GM18507 (cell line): ENCODE measurements at regions not wholly inside any gene's neighbourhood (a gene's known extent, or its start where the extent isn't known, plus 50 kb on each side); places are given as distances from the start of the nearest gene placed in this dataset.
"Not testable (repeated sequence)": the region's sequence is repeated elsewhere in the genome, so short reads cannot be mapped to it uniquely, and the experiment has no call there.

Source experiments
- DNase-seq: peaks from one replicate; pipeline ENCODE4 v3.0.0; 2011; ENCODE audit warnings: low read depth; ENCODE audit not compliant: insufficient read length; ENCODE audit errors: extremely low spot score
- FAIRE-seq: peaks from 2 replicates; lab custom pipeline; 2011; peaks lifted over from hg19 to GRCh38; lab: Jason Lieb, UNC

- no peak for FAIRE-seq
Observed at GRCh38 chr9:22170556-22170955, 161.5 kb upstream of the CDKN2B start.

GRCh38 chr9:22170990-22171670, 162.0 kb upstream of the CDKN2B start:
- FAIRE-seq: peak; percentile 46
- no peak for DNase-seq

More at GRCh38 chr9:22170556-22170955, 161.5 kb upstream of the CDKN2B start:
- no peak for DNase-seq

- DNase-seq (no peak), FAIRE-seq (no peak)
Observed at GRCh38 chr9:22171691-22172090, 162.6 kb upstream of the CDKN2B start.

GRCh38 chr9:22173908-22174307, 164.8 kb upstream of the CDKN2B start:
- FAIRE-seq: no peak
- DNase-seq: no peak

- FAIRE-seq (peak; percentile 26), DNase-seq (no peak)
Observed at GRCh38 chr9:22175972-22176545, 167.0 kb upstream of the CDKN2B start.

GRCh38 chr9:22181021-22181420, 171.9 kb upstream of the CDKN2B start:
- DNase-seq, FAIRE-seq: not testable (repeated sequence)

- no peak for DNase-seq
- FAIRE-seq: no peak
Observed at GRCh38 chr9:22189471-22189870, 180.4 kb upstream of the CDKN2B start.

GRCh38 chr9:22197000-22197399, 187.9 kb upstream of the CDKN2B start:
- FAIRE-seq: peak; percentile 21
- DNase-seq: not testable (repeated sequence)

- FAIRE-seq (no peak), DNase-seq (no peak)
Observed at GRCh38 chr9:22198681-22199080, 189.6 kb upstream of the CDKN2B start.

GRCh38 chr9:22201256-22201655, 192.2 kb upstream of the CDKN2B start:
- DNase-seq: no peak
- no peak for FAIRE-seq

- DNase-seq (no peak), FAIRE-seq (no peak)
Observed at GRCh38 chr9:22203371-22204138, 194.4 kb upstream of the CDKN2B start.

GRCh38 chr9:22204240-22204639, 195.1 kb upstream of the CDKN2B start:
- DNase-seq (no peak), FAIRE-seq (no peak)

- no peak for FAIRE-seq
- no peak for DNase-seq
Observed at GRCh38 chr9:22206833-22207232, 197.7 kb upstream of the CDKN2B start.

- FAIRE-seq (no peak), DNase-seq (no peak)
Observed at GRCh38 chr9:22208846-22209585, 199.9 kb upstream of the CDKN2B start.

- no peak for FAIRE-seq
- DNase-seq: no peak
Observed at GRCh38 chr9:22210262-22210661, 201.2 kb upstream of the CDKN2B start.

- FAIRE-seq (no peak), DNase-seq (no peak)
Observed at GRCh38 chr9:22210936-22211335, 201.8 kb upstream of the CDKN2B start.

- FAIRE-seq (no peak), DNase-seq (no peak)
Observed at GRCh38 chr9:22211588-22212360, 202.7 kb upstream of the CDKN2B start.

GRCh38 chr9:22214021-22214420, 204.9 kb upstream of the CDKN2B start:
- DNase-seq: no peak
- no peak for FAIRE-seq

GRCh38 chr9:22214497-22215031, 205.5 kb upstream of the CDKN2B start:
- FAIRE-seq (no peak), DNase-seq (no peak)
